AG09319 (cell line): ENCODE measurements at regions not wholly inside any gene's neighbourhood (a gene's known extent, or its start where the extent isn't known, plus 50 kb on each side); places are given as distances from the start of the nearest gene placed in this dataset.

ENCODE experiments used
- DNase-seq: peaks from one replicate; pipeline ENCODE4 v3.0.0-alpha.2; 2010; ENCODE audit warnings: low read depth; ENCODE audit errors: extremely low read depth
- TF ChIP-seq, protein P1 (sequence below): IDR thresholded peaks from 2 replicates; pipeline ENCODE4 v1.5.1; 2011; ENCODE audit warnings: low read depth, mild to moderate bottlenecking, inconsistent platforms, low read length, moderate library complexity

DNA sequence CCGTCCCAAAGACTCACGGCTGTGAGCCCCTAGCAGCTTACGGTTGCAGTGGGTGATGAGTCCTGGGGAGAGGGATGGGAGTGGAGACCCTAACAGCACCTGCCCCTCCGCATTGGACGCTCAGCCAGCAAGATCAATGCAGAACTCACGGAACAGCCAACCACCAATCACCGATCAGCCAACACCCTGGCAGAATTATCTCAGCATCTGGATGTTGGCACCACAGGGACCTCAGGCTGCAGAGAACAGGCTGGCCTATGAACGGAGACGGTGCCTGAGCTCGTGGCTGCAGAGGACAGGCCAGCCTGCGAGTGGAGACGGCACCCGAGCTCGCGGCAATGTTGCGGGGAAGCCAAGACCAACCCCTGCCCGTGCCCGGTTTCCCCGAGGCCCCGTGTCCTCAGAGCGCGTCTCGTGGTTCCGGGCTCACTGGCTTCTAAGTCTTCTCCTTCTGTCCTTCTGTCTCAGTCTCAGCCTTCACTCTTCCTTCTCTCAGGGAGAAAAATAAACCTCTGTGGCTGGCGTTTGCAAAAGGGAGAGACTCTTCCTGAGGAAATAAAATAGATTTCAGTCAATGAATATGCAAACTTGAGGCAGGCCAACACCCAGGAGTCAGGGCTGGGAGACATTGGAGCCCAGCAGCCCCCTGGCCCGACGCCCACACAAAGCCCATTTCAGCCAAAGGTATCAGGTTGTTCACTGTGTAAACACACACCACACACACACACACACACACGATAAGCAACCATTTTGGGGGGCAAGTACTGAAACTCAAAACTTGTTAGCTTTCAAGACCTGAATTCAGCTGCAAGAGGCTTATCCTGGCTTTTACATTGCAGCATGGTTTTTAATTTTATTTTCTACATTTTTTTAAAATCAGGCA, 67.8 kb downstream of the SIK1 start:
- no peak for DNase-seq
- TF ChIP-seq, protein P1, sequence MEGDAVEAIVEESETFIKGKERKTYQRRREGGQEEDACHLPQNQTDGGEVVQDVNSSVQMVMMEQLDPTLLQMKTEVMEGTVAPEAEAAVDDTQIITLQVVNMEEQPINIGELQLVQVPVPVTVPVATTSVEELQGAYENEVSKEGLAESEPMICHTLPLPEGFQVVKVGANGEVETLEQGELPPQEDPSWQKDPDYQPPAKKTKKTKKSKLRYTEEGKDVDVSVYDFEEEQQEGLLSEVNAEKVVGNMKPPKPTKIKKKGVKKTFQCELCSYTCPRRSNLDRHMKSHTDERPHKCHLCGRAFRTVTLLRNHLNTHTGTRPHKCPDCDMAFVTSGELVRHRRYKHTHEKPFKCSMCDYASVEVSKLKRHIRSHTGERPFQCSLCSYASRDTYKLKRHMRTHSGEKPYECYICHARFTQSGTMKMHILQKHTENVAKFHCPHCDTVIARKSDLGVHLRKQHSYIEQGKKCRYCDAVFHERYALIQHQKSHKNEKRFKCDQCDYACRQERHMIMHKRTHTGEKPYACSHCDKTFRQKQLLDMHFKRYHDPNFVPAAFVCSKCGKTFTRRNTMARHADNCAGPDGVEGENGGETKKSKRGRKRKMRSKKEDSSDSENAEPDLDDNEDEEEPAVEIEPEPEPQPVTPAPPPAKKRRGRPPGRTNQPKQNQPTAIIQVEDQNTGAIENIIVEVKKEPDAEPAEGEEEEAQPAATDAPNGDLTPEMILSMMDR: no peak

DNA sequence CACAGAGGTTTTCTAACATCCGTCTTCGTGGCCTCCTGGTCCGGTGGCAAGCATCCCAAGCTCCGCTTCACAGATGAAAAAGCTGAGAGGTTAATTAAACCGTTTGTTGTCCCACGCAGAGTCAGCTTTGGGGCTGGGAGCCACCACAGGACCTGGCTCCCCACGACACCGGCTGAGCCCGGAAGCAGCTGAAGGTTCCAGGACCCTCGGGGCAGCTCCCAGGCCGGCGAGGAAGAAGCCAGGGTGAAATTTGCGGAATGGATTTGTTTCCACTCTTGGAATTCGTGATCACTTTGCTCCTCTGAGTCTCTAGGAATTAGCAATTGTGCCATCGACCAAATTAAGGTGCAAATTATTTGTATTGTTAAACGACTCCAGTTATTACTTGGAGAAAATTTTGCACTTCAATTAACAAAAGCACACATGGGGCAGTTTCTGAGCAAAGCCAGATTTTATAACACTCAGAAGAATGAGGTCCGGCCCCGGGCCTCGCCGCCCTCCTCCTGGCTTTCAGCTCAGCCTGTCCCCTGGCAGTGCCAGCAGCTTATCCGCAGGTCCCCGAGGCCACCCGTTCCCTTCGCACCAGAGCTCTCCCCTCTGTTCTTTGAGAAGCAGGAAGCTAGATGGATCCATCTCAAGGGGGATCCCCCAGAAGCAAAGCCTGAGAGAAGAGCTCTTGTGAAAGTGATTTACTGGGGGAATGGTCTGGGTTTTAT, 69.1 kb downstream of the SIK1 start:
- no peak for DNase-seq
- TF ChIP-seq, protein P1: no peak

DNA sequence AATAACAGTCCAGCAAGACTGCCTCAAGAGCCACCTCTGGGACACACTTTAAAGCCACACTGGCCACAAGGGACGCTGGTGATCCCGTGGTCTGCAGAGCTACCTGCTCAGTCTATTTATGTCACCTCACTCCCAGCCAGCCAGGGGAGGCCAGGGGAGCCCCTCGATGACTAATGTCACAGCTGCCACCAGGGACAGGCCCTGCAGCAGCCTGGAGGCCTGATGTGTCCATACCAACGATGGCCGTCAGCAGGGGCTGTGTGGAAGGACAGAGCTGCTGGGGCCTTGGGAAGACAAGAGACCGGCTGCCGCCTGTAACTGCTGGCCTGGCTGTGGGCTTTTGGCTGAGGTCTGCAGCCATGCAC, 71.0 kb downstream of the SIK1 start:
- DNase-seq: no peak
- TF ChIP-seq, protein P1: no peak

DNA sequence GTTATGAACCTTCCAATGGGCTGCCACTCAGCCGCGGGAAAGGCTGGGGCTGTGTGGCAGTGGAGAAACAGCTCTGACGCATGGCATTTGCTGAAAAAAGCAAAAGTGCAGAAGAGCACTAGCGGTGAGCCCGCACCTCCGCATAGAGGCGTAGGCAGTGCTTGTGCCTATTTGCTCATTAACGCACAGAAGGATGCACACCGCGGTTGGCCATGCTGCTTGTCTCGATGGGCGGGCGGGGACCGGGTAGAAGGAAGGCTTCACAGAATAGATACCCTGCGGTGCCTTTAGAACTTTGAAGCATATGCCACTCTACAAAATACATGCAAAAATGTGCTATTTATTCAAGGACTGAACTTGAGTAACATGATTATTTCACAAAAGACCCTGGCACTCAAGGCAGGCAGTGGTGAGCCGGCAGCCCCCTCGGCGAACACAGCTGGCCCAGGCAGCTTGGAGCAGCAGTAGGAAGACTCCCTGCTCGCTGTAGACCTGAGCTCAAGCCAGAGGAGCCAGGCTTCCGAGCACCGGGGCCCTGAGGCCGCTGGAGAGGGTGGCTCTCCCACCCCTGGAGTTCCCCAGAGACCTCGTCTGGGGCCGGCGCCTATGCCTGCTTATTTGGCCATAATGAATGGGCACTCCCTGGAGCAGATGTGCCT, 71.5 kb downstream of the SIK1 start:
- no peak for DNase-seq
- TF ChIP-seq, protein P1: no peak

DNA sequence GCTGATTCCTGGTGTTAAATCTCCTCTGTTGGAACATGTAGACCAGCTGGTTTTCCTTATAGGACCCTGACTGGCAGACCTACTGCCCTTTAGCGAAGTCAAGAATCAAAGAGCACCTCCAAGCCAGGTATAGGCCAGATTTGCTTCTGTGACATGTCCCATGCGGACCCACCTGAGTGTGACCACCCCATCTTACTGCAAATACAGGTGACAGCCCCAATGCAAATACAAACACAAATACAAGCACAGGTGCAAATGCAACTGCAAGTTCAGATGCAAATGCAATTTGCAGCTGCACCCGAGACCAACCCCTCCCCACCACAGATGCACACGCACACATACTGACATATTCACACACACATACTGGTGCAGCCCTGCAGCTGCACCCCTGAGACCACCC, 72.3 kb downstream of the SIK1 start:
- TF ChIP-seq, protein P1: no peak
- DNase-seq: no peak

DNA sequence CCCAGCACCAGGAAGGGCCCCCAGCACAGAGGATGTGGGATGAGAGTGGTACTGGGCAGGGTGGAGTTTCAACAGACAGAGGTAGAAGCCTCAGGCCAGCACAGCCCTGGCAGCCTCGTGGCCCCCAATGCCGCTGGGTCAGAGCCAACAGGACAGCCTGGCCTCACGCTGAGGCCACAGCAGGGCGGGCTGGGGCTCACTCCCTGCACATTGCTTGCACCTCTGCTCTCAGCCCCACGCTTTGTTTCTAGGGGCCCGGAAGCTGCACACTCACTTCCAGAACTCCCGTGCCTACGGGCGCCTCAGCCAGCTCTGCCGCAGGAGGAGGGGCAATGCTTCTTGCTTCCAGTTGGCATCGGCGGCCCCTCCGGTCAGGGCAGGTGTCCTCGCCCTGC, 72.9 kb downstream of the SIK1 start:
- TF ChIP-seq, protein P1: no peak
- DNase-seq: no peak
